ENCODE measurements at regions not wholly inside any gene's neighbourhood (a gene's known extent, or its start where the extent isn't known, plus 50 kb on each side); places are given as distances from the start of the nearest gene placed in this dataset.
"Not testable (repeated sequence)": the region's sequence is repeated elsewhere in the genome, so short reads cannot be mapped to it uniquely, and the experiment has no call there.

DNA sequence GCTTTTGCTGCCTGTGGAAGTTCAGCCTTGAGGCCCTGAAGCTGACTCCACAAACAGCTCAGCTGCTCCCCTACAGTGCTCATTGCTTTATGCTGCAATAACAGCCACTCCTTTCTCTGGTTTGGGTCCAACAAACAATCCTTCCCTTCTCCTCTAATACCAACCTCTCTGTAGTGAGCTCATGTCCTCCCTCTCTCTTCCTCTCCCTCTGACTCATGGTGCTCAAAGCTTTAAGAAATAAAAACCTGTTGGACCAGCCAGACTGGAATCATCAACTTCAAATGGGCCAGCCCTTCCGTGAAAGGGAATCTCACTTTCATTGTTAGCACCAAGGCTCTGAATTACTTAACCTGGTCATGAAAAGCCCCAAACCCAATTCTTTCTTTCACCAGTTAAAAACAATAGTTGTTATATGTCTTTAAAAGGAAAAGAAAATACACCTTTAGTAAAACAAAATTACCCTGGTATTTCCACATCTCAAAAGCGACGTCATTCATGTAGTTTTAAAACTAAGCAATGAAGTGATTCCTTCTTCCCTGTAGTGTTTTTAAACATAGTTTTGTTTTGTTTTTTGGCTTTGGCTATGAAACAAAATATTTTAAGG, 126.4 kb downstream of the DUSP6 start:
- DNase-seq, result peak; percentile 69

DNA sequence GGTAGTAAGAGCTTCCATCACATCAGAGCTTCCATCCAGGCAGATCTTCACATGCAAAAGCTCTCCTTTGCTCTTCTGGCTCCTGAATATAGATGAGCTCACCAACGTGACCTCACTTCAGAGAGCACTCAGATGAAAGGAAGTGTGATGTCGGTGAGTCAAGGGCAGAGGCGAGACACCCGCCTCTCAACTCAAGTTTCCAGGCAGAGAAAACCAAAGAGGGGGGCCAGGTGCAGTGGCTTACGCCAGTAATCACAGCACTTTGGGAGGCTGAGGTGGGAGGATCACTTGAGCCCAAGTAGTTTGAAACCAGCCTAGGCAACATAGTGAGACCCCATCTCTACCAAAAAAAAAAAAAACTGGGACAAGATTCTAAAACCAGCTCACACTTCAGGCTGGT, 126.9 kb downstream of the DUSP6 start:
- peak; percentile 28 for DNase-seq

DNA sequence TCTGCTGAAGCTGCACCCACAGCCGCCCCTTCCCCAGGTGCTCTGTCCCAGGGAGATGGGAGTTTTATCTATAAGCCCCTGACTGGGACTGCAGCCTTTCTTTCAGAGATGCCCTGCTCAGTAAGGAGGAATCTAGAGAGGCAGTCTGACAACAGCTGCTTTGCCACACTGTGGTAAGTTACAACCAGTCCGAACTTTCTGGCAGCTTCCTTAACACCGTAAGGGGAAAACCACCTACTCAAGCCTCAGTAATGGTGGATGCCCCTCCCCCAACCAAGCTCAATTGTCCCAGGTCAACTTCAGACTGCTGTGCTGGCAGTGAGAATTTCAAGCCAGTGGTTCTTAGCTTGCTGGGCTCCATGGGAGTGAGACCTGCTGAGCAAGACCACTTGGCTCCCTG, 129.7 kb downstream of the DUSP6 start:
- DNase-seq, result not testable (repeated sequence)

DNA sequence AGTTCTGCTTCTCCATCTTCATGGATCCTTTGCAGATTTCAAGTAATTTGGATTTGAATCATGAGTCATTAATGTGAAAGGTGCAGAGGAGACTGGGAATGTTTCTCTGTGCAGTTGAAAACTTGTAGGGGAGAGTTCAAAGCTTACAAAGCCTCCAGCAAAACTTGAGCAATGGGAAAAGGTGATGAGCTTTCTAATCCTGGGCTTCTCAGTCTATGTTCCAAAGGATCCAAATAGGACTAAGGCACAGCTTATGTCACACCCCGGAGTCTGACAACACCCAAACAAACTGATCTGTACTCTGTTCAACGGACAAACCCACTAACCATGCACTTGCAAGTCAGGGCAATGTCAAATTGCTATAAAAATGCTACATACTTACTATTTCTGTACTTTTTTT, 134.8 kb downstream of the DUSP6 start:
- no peak for DNase-seq

DNA sequence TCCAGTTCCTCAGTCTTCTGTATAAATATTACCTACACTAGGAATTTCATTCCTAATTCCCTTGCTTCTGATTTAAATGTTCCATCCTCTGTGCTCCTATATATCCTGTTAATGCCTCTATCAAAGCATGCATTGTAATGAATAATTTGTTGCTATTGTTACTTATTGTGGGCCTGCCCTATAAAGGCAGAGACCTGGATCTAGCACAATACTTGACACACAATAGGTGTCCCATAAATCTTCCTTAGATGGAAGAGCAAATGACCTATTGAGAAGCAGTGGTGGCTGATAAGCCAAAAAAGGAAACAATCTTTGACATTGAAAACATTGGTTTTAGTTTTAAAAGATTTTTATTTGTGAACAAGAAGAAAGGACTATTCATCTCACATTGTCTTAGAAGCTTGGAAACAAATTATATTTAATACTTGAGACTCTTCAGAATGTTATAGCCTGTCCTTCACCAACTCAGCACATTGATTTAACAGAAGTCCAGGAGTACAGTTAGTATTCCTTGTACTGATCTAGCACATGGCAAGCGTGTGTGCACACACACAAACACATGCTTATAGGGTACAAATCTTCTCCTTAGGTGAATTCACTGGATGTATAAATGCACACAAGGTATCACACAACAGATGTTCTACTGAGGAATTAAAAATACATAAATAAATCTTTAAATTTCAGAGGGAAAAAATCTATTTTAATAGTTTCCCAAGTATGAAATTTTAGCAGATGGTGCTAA, 135.9 kb downstream of the DUSP6 start:
- DNase-seq, result no peak

DNA sequence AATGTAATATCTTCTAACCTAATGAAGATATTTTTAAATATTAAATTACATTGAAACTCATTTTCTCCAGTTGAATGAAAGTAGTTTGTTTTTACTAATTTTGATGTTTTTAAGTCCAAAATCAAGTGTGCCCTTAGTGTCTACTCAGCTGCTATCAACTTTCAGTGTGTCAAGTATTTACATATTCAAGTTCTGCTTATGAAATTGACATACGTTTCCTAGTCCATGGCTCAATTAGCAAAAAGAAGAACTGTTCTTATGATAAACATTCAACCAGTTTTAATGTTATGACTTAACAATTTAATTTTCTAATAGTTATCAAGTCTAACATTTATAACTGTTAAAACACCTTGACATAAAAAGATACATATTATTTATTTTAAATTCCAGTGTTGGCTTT, 137.1 kb downstream of the DUSP6 start:
- DNase-seq, result no peak

DNA sequence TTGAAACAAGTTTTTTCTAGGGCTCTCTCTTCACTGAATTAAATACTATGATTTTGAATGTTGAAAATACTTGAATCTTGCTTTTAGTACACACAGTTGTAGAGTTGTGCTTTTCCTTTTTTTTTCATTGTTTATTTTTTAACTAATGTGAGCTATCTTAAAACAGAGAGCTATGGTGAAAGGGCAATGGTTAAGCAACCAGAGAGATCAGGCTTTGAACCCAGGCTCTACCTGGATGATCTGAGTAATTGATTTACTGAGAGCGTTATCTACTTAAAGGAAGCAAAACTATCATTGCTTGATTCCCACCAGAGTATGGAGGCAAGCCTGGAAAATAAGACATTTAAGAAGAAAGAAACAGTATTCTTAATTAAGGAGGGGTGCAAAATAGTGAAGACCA, 138.6 kb downstream of the DUSP6 start:
- DNase-seq, result no peak

DNA sequence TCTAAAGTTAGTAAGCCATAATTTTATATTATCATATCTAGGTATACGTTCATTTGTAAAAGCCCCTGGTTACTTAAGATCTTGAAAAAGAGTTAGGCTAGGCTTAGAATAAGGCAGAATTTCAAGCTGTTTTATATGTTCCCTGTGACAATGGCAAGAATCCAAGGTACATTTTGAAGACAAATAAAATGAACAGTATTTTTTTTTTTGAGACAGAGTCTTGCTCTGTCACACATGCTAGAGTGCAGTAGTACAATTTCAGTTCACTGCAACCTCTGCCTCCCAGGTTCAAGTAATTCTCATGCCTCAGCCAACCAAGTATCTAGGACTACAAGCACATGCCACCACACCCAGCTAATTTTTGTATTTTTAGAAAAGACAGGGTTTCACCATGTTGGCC, 139.2 kb downstream of the DUSP6 start:
- DNase-seq, result no peak

DNA sequence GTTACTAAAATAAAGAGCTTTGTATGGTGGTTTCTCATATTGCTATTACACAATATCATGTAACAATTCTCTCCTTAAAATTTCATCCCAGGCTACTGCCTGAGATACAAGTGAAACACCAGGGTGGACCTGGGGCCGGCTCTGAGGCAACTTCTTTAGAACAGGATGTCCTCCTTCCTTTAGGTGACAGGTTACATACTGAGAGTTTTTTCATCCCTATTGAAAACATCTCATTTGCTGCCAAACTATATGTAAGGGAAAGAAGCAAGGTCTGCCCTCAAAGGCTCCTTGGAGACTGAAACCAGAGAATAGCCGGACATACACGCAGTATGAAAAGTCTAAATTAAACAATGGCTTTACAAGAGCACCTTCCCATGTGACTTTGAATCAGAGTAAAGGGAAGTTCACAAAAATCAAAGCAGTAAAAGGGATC, 139.9 kb downstream of the DUSP6 start:
- DNase-seq, result no peak

DNA sequence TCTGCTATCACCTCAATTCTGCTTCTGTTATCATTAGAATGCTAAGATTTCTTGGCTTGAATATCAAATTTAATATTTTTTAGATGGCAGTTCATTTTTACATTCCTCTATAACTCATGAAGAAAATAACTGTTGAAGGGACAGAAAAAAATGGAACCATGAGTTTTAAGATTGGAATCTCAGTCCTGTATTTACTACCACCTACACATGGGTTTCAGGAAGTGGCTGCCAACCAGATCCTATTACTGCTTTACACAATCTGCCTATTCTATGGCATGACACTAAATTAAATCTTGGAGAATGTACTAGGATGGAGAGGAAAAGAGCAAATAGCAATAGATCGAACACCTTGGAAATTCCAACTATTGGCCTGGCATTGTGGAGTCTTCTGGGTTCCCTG, 140.8 kb downstream of the DUSP6 start:
- peak; percentile 26 for DNase-seq

DNA sequence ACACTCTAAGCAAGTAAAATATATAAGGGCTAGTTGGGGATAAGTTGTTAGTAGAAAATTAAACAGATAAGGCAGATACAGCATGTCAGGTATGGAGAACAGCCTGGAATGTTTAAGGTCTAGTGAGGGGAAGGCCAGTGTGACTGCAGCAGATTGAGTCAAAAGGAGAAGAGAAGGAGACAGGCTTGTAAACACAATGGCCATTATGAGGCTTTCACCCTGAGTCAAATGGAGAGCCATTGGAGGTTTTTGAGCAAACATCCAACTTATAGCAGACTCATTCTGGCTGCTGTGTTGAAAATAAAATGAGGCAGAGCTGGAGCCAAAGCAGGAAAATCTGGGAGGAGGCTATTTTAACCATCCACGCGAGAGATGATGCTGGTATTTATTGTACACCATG, 142.0 kb downstream of the DUSP6 start:
- no peak for DNase-seq

DNA sequence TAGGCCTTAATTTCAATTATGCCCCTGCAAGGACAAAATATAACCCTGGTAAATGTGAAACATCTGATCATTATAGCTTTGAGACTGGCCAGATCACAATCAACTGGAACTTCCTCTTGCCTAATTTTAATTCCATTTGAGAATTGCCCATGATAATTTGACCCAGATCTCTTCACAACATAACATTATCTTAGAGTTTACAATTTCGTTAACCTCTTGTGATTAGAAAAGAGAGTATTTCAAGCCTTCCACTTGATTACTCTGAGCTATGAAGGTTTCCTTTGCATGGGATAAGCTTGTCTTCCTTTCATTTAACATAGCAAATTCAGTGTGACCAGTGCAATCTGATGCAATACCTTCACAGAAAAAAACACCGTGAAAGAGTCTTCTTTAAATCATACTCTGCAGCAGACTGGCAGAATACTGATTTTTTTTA, 143.6 kb downstream of the DUSP6 start:
- peak; percentile 16 for DNase-seq

DNA sequence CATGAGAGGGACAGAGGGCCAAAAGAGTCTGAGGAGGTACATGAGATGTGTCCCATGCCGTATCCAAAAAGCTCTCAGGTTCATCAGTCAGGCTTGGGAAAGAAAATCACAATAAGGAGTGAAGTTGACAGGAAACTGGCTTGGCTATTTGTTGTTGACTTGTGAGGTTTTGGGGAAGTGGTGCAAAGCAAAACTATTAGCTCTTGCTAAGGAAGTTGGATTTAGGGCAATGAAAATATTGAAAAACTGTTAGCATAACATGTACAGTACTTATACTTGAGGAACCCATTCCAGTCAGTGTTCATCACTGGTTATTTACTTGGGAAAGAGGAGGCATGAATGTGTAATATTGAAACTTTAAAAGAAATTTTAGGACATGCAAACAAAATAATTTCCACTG, 145.9 kb downstream of the DUSP6 start:
- no peak for DNase-seq

DNA sequence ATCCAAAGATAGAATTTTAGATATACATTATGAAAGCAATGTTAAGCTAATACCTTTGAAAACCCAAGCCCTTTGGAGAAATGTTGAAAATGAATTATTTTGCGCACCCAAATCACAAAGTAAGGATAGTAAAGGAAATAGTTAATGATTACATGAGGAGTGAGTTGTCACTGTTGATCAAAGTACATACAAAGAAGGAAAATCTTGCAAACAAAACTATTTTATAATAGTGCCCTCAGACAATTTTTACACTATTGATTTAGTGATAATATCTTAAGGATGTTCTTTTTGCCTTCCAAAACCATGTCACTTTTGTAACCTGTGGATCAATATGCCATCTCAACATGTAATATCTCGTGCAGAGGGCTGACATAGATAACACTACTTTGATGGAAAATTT, 146.8 kb downstream of the DUSP6 start:
- DNase-seq, result no peak

DNA sequence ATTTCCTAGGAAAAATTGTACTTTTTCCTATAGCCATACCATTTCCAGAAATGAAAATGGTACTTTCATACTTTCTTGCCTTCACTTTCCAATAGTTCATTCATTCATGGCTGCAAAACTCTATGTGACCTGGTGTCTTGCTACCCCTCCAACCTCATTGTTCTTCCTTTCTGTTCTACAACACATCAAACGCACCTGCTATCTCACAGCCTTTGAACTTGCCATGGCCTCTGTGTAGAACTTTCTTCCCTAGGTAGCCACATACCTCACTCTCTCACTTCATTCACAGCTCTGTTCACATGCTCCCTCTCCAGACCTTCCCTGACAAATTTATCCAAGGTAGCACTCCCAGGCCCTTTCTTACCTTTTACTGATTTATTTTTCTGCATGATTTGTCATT, 149.2 kb downstream of the DUSP6 start:
- no peak for DNase-seq

DNA sequence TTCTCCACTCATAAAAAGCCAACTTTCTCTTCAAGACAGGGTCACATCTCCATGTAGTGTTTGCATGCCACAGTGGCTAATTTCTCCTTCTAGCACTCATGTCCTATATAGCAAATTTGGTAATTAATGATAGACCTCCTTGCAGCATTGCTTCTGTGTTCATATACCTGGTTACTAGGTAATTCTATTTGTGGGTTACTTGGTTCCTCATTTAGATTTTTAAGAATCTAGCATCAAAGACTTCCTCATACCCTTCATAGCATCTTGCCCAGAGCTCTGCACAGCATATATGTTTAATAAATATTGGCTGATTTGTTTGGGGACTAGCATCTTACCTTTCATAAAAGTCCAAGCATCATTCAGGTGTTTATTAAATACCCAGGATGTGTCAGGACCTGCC, 152.1 kb downstream of the DUSP6 start:
- no peak for DNase-seq

DNA sequence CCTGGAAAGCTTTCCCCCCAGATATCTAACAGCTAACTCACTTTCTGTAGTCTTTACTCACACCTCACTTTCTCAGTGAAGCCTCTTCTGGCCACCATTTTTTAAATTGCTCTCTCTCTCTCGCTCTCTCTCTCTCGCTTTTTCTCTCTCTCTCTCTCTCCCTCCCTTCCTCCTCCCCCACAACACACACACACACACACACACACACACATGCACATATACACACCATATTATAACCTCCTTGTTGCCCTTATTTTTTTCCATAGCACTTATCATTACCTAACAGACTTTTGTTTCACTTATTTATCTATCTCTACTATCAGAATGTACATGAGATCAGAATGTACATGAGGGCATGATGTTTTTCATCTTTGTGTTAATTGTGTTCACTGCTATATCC, 156.8 kb downstream of the DUSP6 start:
- no peak for DNase-seq

DNA sequence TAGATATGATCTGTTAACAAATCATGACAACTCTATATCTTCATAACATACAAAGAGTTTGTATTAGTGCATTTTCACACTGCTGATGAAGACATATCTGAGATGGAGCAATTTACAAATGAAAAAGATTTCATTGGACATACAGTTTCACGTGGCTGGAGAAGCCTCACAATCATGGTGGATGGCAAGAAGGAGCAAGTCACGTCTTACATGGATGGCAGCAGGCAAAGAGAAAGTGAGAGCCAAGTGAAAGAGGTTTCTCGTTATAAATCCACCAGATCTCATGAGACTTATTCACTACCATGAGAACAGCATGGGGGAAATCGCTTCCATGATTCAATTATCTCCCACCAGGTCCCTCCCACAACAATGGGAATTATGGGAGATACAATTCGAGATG, 157.6 kb downstream of the DUSP6 start:
- DNase-seq, result no peak

DNA sequence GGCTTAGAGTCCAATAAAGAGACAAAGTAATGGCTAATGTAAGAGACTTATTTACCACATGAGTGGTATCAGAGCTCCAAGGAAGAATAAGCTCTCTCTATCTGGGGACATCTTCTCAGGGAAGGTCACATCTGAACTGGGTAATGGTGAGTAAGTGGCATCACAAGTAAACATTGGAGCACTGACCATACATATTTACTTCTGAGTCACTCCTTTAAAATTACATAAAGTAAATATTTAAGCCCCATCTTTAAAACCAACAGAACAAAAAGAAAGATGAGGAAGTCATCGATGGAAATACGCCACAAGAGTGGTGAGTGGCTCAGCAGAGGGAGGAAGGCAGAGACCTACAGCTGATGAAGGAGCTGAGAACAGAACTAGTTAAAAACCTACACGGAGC, 159.9 kb downstream of the DUSP6 start:
- peak; percentile 9 for DNase-seq

DNA sequence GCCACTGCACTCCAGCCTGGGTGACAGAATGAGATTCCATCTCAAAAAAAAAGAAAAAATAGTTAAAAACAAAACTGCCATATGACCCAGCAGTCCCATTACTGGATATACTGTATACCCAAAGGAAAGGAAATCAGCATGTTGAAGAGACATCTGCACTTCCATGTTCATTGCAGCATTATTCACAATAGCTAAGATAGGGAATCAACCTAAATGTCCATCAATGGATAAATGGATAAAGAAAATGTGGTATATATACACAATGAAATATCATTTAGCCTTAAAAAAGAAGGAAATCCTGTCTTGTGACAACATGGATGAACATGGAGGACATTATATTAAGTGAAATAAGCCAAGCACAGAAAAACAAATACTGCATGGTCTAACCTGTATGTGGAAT, 160.7 kb downstream of the DUSP6 start:
- DNase-seq, result not testable (repeated sequence)

DNA sequence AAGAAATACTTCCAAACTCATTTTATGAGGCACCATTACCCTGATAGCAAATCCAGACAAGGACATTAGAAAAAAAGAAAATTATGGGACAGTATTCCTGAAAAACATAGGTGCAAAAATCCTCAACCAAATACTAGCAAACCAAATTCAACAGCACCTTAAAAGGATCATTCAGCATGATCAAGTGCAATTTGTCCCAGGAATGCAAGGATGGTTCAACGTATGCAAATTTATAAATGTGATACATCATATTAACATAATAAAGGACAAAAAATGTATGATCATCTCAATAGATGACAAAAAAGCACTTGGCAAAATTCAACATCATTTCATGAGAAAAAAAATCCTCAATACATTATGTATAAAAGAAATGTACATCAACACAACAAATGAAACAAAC, 162.9 kb downstream of the DUSP6 start:
- no peak for DNase-seq

DNA sequence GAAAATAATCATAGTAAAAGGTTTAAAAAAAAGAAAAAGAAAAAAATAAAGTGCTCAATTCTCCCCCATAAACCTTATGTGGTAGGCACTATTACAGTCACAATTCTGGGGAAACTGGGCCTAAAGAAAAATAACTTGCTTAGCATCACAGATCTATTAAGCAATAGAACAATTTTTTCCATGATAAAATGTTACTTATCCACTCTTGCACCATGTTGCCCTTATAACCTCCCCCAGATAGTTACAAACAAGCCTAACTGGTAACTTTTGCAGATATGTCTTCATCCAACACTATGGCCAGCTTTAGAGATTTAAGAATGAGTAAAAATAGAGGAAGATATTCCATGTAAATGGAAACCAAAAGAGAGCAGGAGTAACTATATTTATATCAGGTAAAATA, 164.8 kb downstream of the DUSP6 start:
- DNase-seq, result no peak

DNA sequence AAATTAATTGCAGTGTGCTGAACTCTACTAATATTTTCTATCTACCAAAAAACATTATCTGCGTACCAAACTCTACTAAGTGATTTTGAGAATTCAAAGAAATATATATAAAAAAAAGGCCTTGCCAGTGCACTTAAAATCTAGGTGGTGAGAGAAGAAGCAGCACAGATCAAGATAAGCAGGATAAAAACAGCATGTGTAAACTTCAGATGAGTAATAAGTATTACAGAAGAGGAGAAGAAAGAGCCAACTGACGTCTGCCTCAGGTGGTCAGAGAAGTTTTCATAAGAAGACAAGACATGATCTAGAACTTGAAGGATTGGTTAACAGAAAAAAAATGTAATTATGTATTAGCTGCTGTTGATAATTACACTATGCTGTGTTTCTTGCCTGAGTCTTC, 166.4 kb downstream of the DUSP6 start:
- DNase-seq, result no peak

DNA sequence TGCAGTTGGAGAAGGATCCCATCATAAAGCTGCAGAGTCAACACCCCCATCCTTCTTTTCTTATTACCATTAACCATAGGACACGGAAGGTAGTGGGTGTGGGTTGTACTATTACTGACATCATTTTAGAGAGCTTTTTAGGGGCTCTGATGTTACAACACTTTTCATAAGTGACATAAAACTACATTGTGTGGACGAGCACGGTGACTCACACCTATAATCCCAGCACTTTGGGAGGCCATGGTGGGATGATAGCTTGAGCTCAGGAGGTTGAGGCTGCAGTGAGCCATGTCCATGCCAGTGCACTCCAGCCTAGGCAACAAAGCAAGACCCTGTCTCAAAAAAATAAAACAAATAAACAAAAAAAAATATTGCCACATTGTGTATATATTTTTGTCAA, 167.1 kb downstream of the DUSP6 start:
- no peak for DNase-seq

DNA sequence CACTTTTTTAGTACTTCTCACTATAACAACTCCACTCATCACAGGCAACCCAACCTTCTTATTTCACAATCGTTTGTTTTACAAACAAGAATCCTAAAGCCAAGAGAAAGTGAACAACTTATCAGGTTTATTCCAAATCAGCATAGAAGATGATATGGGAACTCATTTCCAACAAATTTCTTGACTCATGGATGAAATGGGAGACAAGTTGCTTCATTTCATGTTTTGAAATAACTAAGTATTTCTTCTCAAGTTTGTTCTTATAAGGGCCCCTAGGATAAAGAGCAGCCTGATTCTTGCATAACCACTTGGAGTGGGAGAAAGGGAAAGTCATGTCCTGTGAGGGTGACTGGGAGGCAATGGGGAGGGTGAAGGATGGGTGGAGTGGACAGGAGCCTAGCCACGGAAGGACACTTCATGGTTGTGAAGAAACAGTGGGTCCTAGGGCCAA, 168.3 kb downstream of the DUSP6 start:
- DNase-seq, result no peak

All from fibroblast of skin of back (primary cell).